Caco-2 (cell line): ENCODE measurements at regions not wholly inside any gene's neighbourhood (a gene's known extent, or its start where the extent isn't known, plus 50 kb on each side); places are given as distances from the start of the nearest gene placed in this dataset.

Experiments used
- BruUV-seq: library from RNA; stranded (reverse); fragments of 400-500 nt; replicated peaks from 2 replicates; lab custom pipeline; 2021; lab: Mats Ljungman, UMichigan
- CTCF ChIA-PET: fragments of 300-600 bp; sonication (Branson Sonifier 250); formaldehyde crosslinking; loops from one replicate; lab custom pipeline; 2022; ENCODE audit warnings: antibody characterized with exemption; lab: Charles Lee
- POLR2A ChIA-PET: fragments of 300-600 bp; sonication (Branson Sonifier 250); formaldehyde crosslinking; loops from one replicate; lab custom pipeline; 2022; ENCODE audit warnings: antibody characterized with exemption; lab: Charles Lee
- DNase-seq, 2 experiments: peaks; one replicate each; pipeline versions ENCODE4 v3.0.0 to v3.0.0-alpha.2; 2020 to 2022
- H3K27me3 ChIP-seq: replicated peaks from 2 replicates; pipeline ENCODE4 v1.6.0; 2011; ENCODE audit warnings: low read length; ENCODE audit not compliant: control insufficient read depth, insufficient read depth
- H3K36me3 ChIP-seq: 2 replicates; pipeline ENCODE4 v1.5.1; 2011; ENCODE audit warnings: low read length; ENCODE audit not compliant: control insufficient read depth, insufficient read depth
- H3K4me1 ChIP-seq: fragments of 250-450 bp; sonication (Bioruptor Pico); 2 replicates; pipeline ENCODE4 v1.5.1; 2020; ENCODE audit warnings: mild to moderate bottlenecking
- H3K4me3 ChIP-seq: 2 replicates; pipeline ENCODE4 v1.5.1; 2011; ENCODE audit warnings: low read depth, mild to moderate bottlenecking, control low read depth, low read length
- H3K9me3 ChIP-seq: fragments of 250-450 bp; sonication (Bioruptor Pico); 2 replicates; pipeline ENCODE4 v1.5.1; 2020; ENCODE audit warnings: mild to moderate bottlenecking, moderate library complexity
- H3K27ac Mint-ChIP-seq: one replicate; pipeline ENCODE4 v1.8.0; 2022; ENCODE audit warnings: mixed read lengths; ENCODE audit not compliant: unreplicated experiment
- H3K27me3 Mint-ChIP-seq: one replicate; pipeline ENCODE4 v1.8.0; 2022; ENCODE audit warnings: mixed read lengths; ENCODE audit not compliant: insufficient read depth, unreplicated experiment
- H3K36me3 Mint-ChIP-seq: one replicate; pipeline ENCODE4 v1.8.0; 2022; ENCODE audit warnings: mild to moderate bottlenecking, mixed read lengths; ENCODE audit not compliant: insufficient read depth, unreplicated experiment
- H3K4me1 Mint-ChIP-seq: one replicate; pipeline ENCODE4 v1.8.0; 2022; ENCODE audit warnings: low read depth, mixed read lengths; ENCODE audit not compliant: unreplicated experiment
- H3K4me3 Mint-ChIP-seq: one replicate; pipeline ENCODE4 v1.8.0; 2022; ENCODE audit warnings: mild to moderate bottlenecking, moderate library complexity, mixed read lengths; ENCODE audit not compliant: unreplicated experiment
- H3K9me3 Mint-ChIP-seq: one replicate; pipeline ENCODE4 v1.8.0; 2022; ENCODE audit warnings: mixed read lengths; ENCODE audit not compliant: unreplicated experiment
- CTCF ChIP-seq, 2 experiments: fragments of 200-600 bp in 1 of 2; IDR thresholded peaks; 1 replicate in 1 of 2; 2 replicates in 1 of 2; pipeline versions ENCODE4 v1.5.1 to v1.8.0; 2011 to 2022; ENCODE audit warnings: antibody characterized with exemption in 1 of 2, control low read depth in 1 of 2, inconsistent platforms in 1 of 2, low read depth in 1 of 2, low read length in 1 of 2, mild to moderate bottlenecking in 1 of 2, moderate library complexity in 1 of 2; ENCODE audit not compliant: insufficient read depth in 1 of 2, severe bottlenecking in 1 of 2, unreplicated experiment in 1 of 2
- intact Hi-C: fragments of 100-400 bp; cut with micrococcal nuclease; formaldehyde crosslinking; loops from one replicate; pipeline ENCODE4 v1.10.0; 2022; ENCODE audit not compliant: unreplicated experiment

DNA sequence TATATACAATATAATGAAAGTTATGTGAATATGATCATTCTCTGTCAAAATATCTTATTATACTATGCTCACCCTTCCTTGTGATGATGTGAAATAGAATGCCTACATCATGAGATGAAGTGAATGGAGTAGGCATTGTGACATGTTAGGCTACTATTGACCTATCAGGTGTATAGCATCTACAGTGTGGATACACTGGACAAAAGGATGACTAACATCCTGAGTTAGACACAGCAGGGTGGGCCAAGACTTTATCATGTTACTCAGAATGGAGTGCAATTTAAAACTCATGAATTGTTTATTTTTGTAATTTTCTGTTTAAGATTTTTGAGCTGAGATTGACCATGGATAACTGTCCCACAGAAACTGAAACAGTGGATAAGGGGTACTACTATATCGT lies 53.4 kb upstream of the NAV3 start:
- TF ChIP-seq CTCF (IDR thresholded peaks at IDR 0.05; ENCODE audit: insufficient read depth in 1 of 2, low read depth in 1 of 2, low read length in 1 of 2, severe bottlenecking in 1 of 2, unreplicated experiment in 1 of 2): no peak
- no peaks in the 10 kb centered on the region for H3K4me1 ChIP-seq
- H3K36me3 ChIP-seq: no peaks in the 10 kb centered on the region
- DNase-seq: no peak
- H3K9me3 ChIP-seq: no peaks in the 10 kb centered on the region
- Mint-ChIP-seq H3K27me3 (peaks cover 2% of the 10 kb centered on the region), H3K4me1 (no peaks in the 10 kb centered on the region), H3K36me3 (no peaks in the 10 kb centered on the region), H3K9me3 (no peaks in the 10 kb centered on the region), H3K27ac (no peak overlapping the region), H3K4me3 (no peak overlapping the region)
- no peak overlapping the region for H3K4me3 ChIP-seq
- H3K27me3 ChIP-seq: no peaks in the 10 kb centered on the region
- CTCF ChIA-PET: no interaction called here
- intact Hi-C loops: no loop called here
- no TSS peak for BruUV-seq
- POLR2A ChIA-PET: no interaction called here

GRCh38 chr12:77774761-77775160 lies 55.9 kb upstream of the NAV3 start:
- Histone ChIP-seq H3K4me1 (no peaks in the 10 kb centered on the region), H3K27me3 (no peaks in the 10 kb centered on the region), H3K9me3 (no peaks in the 10 kb centered on the region), H3K4me3 (no peak overlapping the region), H3K36me3 (no peaks in the 10 kb centered on the region)
- no peaks in the 10 kb centered on the region for H3K36me3 Mint-ChIP-seq
- ChIA-PET CTCF (no interaction called here), POLR2A (no interaction called here)
- H3K4me3 Mint-ChIP-seq: no peak overlapping the region
- H3K4me1 Mint-ChIP-seq: no peaks in the 10 kb centered on the region
- H3K27me3 Mint-ChIP-seq: no peaks in the 10 kb centered on the region
- no TSS peak for BruUV-seq
- no peak overlapping the region for H3K27ac Mint-ChIP-seq
- H3K9me3 Mint-ChIP-seq: no peaks in the 10 kb centered on the region
- intact Hi-C loops: no loop called here
- DNase-seq: no peak
- no peak for TF ChIP-seq CTCF (IDR thresholded peaks at IDR 0.05; ENCODE audit: insufficient read depth in 1 of 2, low read depth in 1 of 2, low read length in 1 of 2, severe bottlenecking in 1 of 2, unreplicated experiment in 1 of 2)

DNA sequence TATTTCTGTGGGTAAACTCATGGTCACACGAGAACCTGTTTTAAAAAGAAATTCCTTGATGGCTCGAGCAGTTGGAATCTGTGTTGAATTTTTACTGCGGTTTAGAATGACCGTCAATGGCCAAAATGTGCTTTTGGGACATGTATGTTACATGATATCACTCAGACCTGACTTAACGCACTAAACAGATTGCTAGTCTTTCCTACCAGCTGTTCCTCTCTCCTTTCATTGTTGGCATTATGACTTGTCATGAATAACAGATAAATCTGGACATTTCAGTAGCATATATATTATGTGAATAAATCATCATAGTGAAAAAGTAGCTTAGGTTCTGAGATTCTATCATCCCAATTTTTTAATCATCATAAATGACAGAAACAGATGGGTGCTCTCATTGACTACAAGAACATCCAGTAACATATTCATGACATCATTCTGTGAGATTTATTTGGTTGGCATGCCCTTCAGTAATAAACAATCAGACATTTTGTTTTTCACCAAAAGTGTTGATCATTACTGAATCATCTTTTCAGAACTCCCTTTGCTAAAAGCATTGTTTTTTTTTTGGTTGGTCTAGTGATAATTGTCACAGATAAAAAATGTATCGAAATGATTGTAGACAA lies 57.9 kb upstream of the NAV3 start:
- intact Hi-C loops: no loop called here
- H3K36me3 ChIP-seq: no peaks in the 10 kb centered on the region
- no peak for TF ChIP-seq CTCF (IDR thresholded peaks at IDR 0.05; ENCODE audit: insufficient read depth in 1 of 2, low read depth in 1 of 2, low read length in 1 of 2, severe bottlenecking in 1 of 2, unreplicated experiment in 1 of 2)
- H3K27ac Mint-ChIP-seq: no peak overlapping the region
- peaks cover under 1% of the 10 kb centered on the region; the same call in 1 of the 2 replicates for H3K9me3 ChIP-seq
- CTCF ChIA-PET: no interaction called here
- no peaks in the 10 kb centered on the region for H3K4me1 ChIP-seq
- H3K4me1 Mint-ChIP-seq: no peaks in the 10 kb centered on the region
- peaks cover 10% of the 10 kb centered on the region for H3K9me3 Mint-ChIP-seq
- H3K27me3 ChIP-seq: no peaks in the 10 kb centered on the region
- POLR2A ChIA-PET: no interaction called here
- no peak overlapping the region for H3K4me3 Mint-ChIP-seq
- DNase-seq: no peak
- H3K4me3 ChIP-seq: no peak overlapping the region
- no TSS peak for BruUV-seq
- H3K27me3 Mint-ChIP-seq: no peaks in the 10 kb centered on the region
- H3K36me3 Mint-ChIP-seq: no peaks in the 10 kb centered on the region
